HEK293 (cell line): ENCODE measurements at regions not wholly inside any gene's neighbourhood (a gene's known extent, or its start where the extent isn't known, plus 50 kb on each side); places are given as distances from the start of the nearest gene placed in this dataset.

ENCODE experiments used
- CTCF ChIA-PET: fragments of 350-600 bp; formaldehyde crosslinking; extraction: SDS; loops from one replicate; lab custom pipeline; 2021; ENCODE audit warnings: antibody characterized with exemption; lab: Yijun Ruan, JAX
- POLR2A ChIA-PET: fragments of 300-600 bp; formaldehyde crosslinking; extraction: SDS; loops from one replicate; lab custom pipeline; 2020; ENCODE audit warnings: antibody characterized with exemption, inconsistent platforms; lab: Yijun Ruan, JAX
- H3K27ac ChIP-seq: fragments of 200-500 bp; sonication (Bioruptor generic); 2 replicates; pipeline ENCODE4 v1.5.1; 2014; ENCODE audit warnings: low read depth, low read length, control low read depth, inconsistent platforms; ENCODE audit errors: extremely low read depth
- H3K36me3 ChIP-seq, 2 experiments: fragments of 200-500 bp in 1 of 2; sonication (Bioruptor generic) in 1 of 2; 1 replicate in 1 of 2; 2 replicates in 1 of 2; pipeline ENCODE4 v1.5.1; 2014 to 2017; ENCODE audit warnings: inconsistent platforms in 2 of 2, low read length in 2 of 2; ENCODE audit not compliant: control insufficient read depth in 2 of 2, insufficient read depth in 1 of 2
- H3K4me1 ChIP-seq: fragments of 200-500 bp; sonication (Bioruptor generic); 2 replicates; pipeline ENCODE4 v1.5.1; 2014; ENCODE audit warnings: mild to moderate bottlenecking, low read length, inconsistent platforms; ENCODE audit not compliant: control insufficient read depth, insufficient read depth
- H3K4me3 ChIP-seq: 2 replicates; pipeline ENCODE4 v1.5.1; 2011; ENCODE audit warnings: low read depth, mild to moderate bottlenecking, control low read depth, low read length, moderate library complexity
- H3K9me3 ChIP-seq: fragments of 200-500 bp; sonication (Bioruptor generic); 2 replicates; pipeline ENCODE4 v1.5.1; 2014; ENCODE audit warnings: low read depth, low read length, inconsistent platforms; ENCODE audit not compliant: control insufficient read depth, insufficient read depth
- EGR2 ChIP-seq: fragments of 450-650 bp; formaldehyde crosslinking; IDR thresholded peaks from 2 replicates; pipeline ENCODE4 v1.5.1; 2016; ENCODE audit warnings: low read depth, missing biosample characterization, missing genetic modification characterization
- GLIS1 ChIP-seq: fragments of 450-650 bp; formaldehyde crosslinking; IDR thresholded peaks from 2 replicates; pipeline ENCODE4 v1.5.1; 2016; ENCODE audit warnings: missing biosample characterization, missing genetic modification characterization
- HOXC10 ChIP-seq: sonication (generic); formaldehyde crosslinking; IDR thresholded peaks from 2 replicates; pipeline ENCODE4 v1.8.1; 2023; ENCODE audit warnings: mild to moderate bottlenecking, missing genetic modification reagents
- HOXD13 ChIP-seq: sonication (generic); formaldehyde crosslinking; IDR thresholded peaks from 2 replicates; pipeline ENCODE4 v1.8.0; 2022; ENCODE audit warnings: missing genetic modification reagents, borderline replicate concordance
- SCRT1 ChIP-seq: fragments of 450-650 bp; formaldehyde crosslinking; IDR thresholded peaks from 2 replicates; pipeline ENCODE4 v1.5.1; 2016; ENCODE audit warnings: missing biosample characterization, missing genetic modification characterization, borderline replicate concordance
- SETDB1 ChIP-seq: IDR thresholded peaks from one replicate; pipeline ENCODE4 v1.6.1; 2017; ENCODE audit warnings: mild to moderate bottlenecking, low read length, moderate library complexity, mixed read lengths; ENCODE audit not compliant: insufficient read length
- YY2 ChIP-seq: fragments of 450-650 bp; formaldehyde crosslinking; IDR thresholded peaks from 2 replicates; pipeline ENCODE4 v1.5.1; 2016; ENCODE audit warnings: missing biosample characterization, missing genetic modification characterization
- ZBTB1 ChIP-seq: fragments of 450-650 bp; formaldehyde crosslinking; IDR thresholded peaks from 2 replicates; pipeline ENCODE4 v1.5.1; 2016; ENCODE audit warnings: missing biosample characterization, missing genetic modification characterization
- ZBTB17 ChIP-seq: fragments of 450-650 bp; formaldehyde crosslinking; IDR thresholded peaks from 2 replicates; pipeline ENCODE4 v1.5.1; 2016; ENCODE audit warnings: missing biosample characterization, missing genetic modification characterization
- ZNF10 ChIP-seq: fragments of 450-650 bp; formaldehyde crosslinking; IDR thresholded peaks from 2 replicates; pipeline ENCODE4 v1.5.1; 2017; ENCODE audit warnings: missing biosample characterization, missing genetic modification characterization
- ZNF133 ChIP-seq: fragments of 450-650 bp; formaldehyde crosslinking; IDR thresholded peaks from 2 replicates; pipeline ENCODE4 v1.5.1; 2016; ENCODE audit warnings: missing biosample characterization, missing genetic modification characterization
- ZNF214 ChIP-seq: fragments of 450-650 bp; formaldehyde crosslinking; IDR thresholded peaks from 2 replicates; pipeline ENCODE4 v1.5.1; 2017; ENCODE audit warnings: missing biosample characterization, mild to moderate bottlenecking, missing genetic modification characterization, borderline replicate concordance
- ZNF311 ChIP-seq: fragments of 450-650 bp; formaldehyde crosslinking; IDR thresholded peaks from 2 replicates; pipeline ENCODE4 v1.5.1; 2017; ENCODE audit warnings: missing biosample characterization, missing genetic modification characterization, borderline replicate concordance
- ZNF37A ChIP-seq: fragments of 450-650 bp; IDR thresholded peaks from 2 replicates; pipeline ENCODE4 v1.5.1; 2018; ENCODE audit warnings: missing biosample characterization, missing genetic modification characterization
- ZNF404 ChIP-seq: fragments of 450-650 bp; formaldehyde crosslinking; IDR thresholded peaks from 2 replicates; pipeline ENCODE4 v1.5.1; 2017; ENCODE audit warnings: missing biosample characterization, missing genetic modification characterization
- ZNF549 ChIP-seq: fragments of 450-650 bp; IDR thresholded peaks from 2 replicates; pipeline ENCODE4 v1.5.1; 2018; ENCODE audit warnings: missing biosample characterization, missing genetic modification characterization, mild to moderate bottlenecking, inconsistent platforms, moderate library complexity
- ZNF670 ChIP-seq: fragments of 450-650 bp; formaldehyde crosslinking; IDR thresholded peaks from 2 replicates; pipeline ENCODE4 v1.5.1; 2016; ENCODE audit warnings: missing biosample characterization, missing genetic modification characterization, low read depth
- ZNF747 ChIP-seq: fragments of 450-650 bp; formaldehyde crosslinking; IDR thresholded peaks from 2 replicates; pipeline ENCODE4 v1.5.1; 2016; ENCODE audit warnings: missing biosample characterization, missing genetic modification characterization
- ZNF776 ChIP-seq: fragments of 450-650 bp; formaldehyde crosslinking; IDR thresholded peaks from 2 replicates; pipeline ENCODE4 v1.5.0; 2017; ENCODE audit warnings: missing biosample characterization, missing genetic modification characterization, borderline replicate concordance
- ZNF777 ChIP-seq: fragments of 450-650 bp; formaldehyde crosslinking; IDR thresholded peaks from 2 replicates; pipeline ENCODE4 v1.5.1; 2017; ENCODE audit warnings: missing biosample characterization, missing genetic modification characterization, borderline replicate concordance
- ZNF843 ChIP-seq: fragments of 450-650 bp; formaldehyde crosslinking; IDR thresholded peaks from 2 replicates; pipeline ENCODE4 v1.5.1; 2016; ENCODE audit warnings: missing biosample characterization, missing genetic modification characterization
- ZSCAN23 ChIP-seq: fragments of 450-650 bp; formaldehyde crosslinking; IDR thresholded peaks from 2 replicates; pipeline ENCODE4 v1.5.1; 2016; ENCODE audit warnings: missing biosample characterization, missing genetic modification characterization
- TF ChIP-seq, protein P1 (sequence below): fragments of 450-650 bp; formaldehyde crosslinking; IDR thresholded peaks from 2 replicates; pipeline ENCODE4 v1.5.1; 2016; ENCODE audit warnings: missing biosample characterization, missing genetic modification characterization
- TF ChIP-seq, protein P2 (sequence below): fragments of 450-650 bp; formaldehyde crosslinking; IDR thresholded peaks from 2 replicates; pipeline ENCODE4 v1.5.1; 2016; ENCODE audit warnings: missing biosample characterization, missing genetic modification characterization
- TF ChIP-seq, protein P3 (sequence below): fragments of 450-650 bp; formaldehyde crosslinking; IDR thresholded peaks from 2 replicates; pipeline ENCODE4 v1.5.1; 2017; ENCODE audit warnings: missing biosample characterization, missing genetic modification characterization
- TF ChIP-seq, protein P4 (sequence below): fragments of 450-650 bp; formaldehyde crosslinking; IDR thresholded peaks from 2 replicates; pipeline ENCODE4; 2016; ENCODE audit warnings: missing biosample characterization, missing genetic modification characterization
- TF ChIP-seq, protein P5 (sequence below): fragments of 450-650 bp; formaldehyde crosslinking; IDR thresholded peaks from 2 replicates; pipeline ENCODE4 v1.5.1; 2016; ENCODE audit warnings: missing biosample characterization, missing genetic modification characterization

DNA sequence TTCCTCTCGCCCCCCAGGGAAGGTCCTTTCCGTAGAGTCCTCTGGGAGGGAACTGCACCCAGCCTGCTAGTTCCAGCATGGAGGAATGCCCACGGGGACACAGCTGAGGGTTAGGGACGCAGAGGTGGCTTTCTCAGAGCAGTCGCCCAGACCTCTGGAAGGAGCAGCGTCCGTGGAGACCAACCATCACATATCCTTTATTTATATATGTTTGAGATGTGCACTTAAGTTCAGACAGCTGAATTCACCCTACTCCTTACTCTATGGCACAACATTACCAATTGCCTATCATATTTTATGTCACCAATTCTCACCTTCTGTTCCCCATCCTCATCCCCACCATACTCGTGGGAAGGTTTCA is 305.6 kb upstream of the DIO3 start:
- no peak overlapping the region for H3K4me3 ChIP-seq
- H3K9me3 ChIP-seq: no peaks in the 10 kb centered on the region
- ChIA-PET POLR2A (no interaction called here), CTCF (no interaction called here)
- H3K27ac ChIP-seq: no peak overlapping the region
- TF ChIP-seq ZNF777 (tag by site-specific recombination) (no peak), ZNF843 (tag by site-specific recombination) (no peak), HOXD13 (CRISPR knock-in tag) (no peak), EGR2 (tag by site-specific recombination) (no peak), ZNF133 (tag by site-specific recombination) (no peak), ZNF776 (tag by site-specific recombination) (no peak), GLIS1 (tag by site-specific recombination) (no peak), ZBTB1 (no peak), ZNF404 (tag by site-specific recombination) (no peak), SETDB1 (no peak)
- TF ChIP-seq, protein P1, sequence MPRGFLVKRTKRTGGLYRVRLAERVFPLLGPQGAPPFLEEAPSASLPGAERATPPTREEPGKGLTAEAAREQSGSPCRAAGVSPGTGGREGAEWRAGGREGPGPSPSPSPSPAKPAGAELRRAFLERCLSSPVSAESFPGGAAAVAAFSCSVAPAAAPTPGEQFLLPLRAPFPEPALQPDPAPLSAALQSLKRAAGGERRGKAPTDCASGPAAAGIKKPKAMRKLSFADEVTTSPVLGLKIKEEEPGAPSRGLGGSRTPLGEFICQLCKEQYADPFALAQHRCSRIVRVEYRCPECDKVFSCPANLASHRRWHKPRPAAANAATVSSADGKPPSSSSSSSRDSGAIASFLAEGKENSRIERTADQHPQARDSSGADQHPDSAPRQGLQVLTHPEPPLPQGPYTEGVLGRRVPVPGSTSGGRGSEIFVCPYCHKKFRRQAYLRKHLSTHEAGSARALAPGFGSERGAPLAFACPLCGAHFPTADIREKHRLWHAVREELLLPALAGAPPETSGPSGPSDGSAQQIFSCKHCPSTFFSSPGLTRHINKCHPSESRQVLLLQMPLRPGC (tag by site-specific recombination): no peak
- TF ChIP-seq, protein P2, sequence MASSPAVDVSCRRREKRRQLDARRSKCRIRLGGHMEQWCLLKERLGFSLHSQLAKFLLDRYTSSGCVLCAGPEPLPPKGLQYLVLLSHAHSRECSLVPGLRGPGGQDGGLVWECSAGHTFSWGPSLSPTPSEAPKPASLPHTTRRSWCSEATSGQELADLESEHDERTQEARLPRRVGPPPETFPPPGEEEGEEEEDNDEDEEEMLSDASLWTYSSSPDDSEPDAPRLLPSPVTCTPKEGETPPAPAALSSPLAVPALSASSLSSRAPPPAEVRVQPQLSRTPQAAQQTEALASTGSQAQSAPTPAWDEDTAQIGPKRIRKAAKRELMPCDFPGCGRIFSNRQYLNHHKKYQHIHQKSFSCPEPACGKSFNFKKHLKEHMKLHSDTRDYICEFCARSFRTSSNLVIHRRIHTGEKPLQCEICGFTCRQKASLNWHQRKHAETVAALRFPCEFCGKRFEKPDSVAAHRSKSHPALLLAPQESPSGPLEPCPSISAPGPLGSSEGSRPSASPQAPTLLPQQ (tag by site-specific recombination): no peak
- no peaks in the 10 kb centered on the region for H3K4me1 ChIP-seq
- H3K36me3 ChIP-seq: no peaks in the 10 kb centered on the region

DNA sequence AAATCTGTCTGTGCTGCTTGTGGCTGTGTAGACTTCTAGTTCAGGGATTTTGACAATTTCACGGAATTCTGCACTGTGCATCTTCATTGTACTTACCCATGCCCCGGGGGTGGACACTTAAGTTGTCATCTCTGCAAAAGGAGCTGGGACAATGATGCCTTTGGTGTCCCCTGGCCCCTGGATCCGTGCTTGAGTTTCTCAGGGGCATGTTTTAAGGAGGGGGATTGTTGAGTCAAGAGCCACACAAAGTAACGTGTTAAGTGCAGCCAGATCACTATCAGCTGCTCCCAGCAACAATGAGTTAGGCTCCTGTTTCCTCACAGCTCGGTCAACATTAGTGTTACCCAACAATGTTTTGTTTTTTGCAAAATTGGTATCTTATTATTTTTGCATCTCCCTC is 305.0 kb upstream of the DIO3 start:
- CTCF ChIA-PET: no interaction called here
- Histone ChIP-seq H3K4me1 (no peaks in the 10 kb centered on the region), H3K36me3 (no peaks in the 10 kb centered on the region), H3K27ac (no peak overlapping the region), H3K9me3 (no peaks in the 10 kb centered on the region), H3K4me3 (no peak overlapping the region)
- POLR2A ChIA-PET: no interaction called here
- TF ChIP-seq, protein P3, sequence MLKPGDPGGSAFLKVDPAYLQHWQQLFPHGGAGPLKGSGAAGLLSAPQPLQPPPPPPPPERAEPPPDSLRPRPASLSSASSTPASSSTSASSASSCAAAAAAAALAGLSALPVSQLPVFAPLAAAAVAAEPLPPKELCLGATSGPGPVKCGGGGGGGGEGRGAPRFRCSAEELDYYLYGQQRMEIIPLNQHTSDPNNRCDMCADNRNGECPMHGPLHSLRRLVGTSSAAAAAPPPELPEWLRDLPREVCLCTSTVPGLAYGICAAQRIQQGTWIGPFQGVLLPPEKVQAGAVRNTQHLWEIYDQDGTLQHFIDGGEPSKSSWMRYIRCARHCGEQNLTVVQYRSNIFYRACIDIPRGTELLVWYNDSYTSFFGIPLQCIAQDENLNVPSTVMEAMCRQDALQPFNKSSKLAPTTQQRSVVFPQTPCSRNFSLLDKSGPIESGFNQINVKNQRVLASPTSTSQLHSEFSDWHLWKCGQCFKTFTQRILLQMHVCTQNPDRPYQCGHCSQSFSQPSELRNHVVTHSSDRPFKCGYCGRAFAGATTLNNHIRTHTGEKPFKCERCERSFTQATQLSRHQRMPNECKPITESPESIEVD (tag by site-specific recombination): no peak
- TF ChIP-seq, protein P4, sequence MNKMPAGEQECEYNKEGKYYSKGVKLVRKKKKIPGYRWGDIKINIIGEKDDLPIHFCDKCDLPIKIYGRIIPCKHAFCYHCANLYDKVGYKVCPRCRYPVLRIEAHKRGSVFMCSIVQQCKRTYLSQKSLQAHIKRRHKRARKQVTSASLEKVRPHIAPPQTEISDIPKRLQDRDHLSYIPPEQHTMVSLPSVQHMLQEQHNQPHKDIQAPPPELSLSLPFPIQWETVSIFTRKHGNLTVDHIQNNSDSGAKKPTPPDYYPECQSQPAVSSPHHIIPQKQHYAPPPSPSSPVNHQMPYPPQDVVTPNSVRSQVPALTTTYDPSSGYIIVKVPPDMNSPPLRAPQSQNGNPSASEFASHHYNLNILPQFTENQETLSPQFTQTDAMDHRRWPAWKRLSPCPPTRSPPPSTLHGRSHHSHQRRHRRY (tag by site-specific recombination): no peak
- TF ChIP-seq ZNF747 (tag by site-specific recombination): no peak
- TF ChIP-seq, protein P5, sequence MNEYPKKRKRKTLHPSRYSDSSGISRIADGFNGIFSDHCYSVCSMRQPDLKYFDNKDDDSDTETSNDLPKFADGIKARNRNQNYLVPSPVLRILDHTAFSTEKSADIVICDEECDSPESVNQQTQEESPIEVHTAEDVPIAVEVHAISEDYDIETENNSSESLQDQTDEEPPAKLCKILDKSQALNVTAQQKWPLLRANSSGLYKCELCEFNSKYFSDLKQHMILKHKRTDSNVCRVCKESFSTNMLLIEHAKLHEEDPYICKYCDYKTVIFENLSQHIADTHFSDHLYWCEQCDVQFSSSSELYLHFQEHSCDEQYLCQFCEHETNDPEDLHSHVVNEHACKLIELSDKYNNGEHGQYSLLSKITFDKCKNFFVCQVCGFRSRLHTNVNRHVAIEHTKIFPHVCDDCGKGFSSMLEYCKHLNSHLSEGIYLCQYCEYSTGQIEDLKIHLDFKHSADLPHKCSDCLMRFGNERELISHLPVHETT (tag by site-specific recombination): no peak
- TF ChIP-seq ZSCAN23 (tag by site-specific recombination): no peak
- no peak for TF ChIP-seq ZNF37A (tag by site-specific recombination)
- no peak for TF ChIP-seq ZNF311
- TF ChIP-seq HOXC10: no peak
- TF ChIP-seq ZNF549 (tag by site-specific recombination): no peak
- no peak for TF ChIP-seq SCRT1
- no peak for TF ChIP-seq YY2 (tag by site-specific recombination)
- no peak for TF ChIP-seq ZNF670 (tag by site-specific recombination)
- TF ChIP-seq ZNF214 (tag by site-specific recombination): no peak
- TF ChIP-seq ZBTB17 (tag by site-specific recombination): no peak
- no peak for TF ChIP-seq ZNF10 (tag by site-specific recombination)
